GM12878 (cell line): ENCODE measurements at regions not wholly inside any gene's neighbourhood (a gene's known extent, or its start where the extent isn't known, plus 50 kb on each side); places are given as distances from the start of the nearest gene placed in this dataset.

Experiments
- CTCF ChIP-seq, 3 experiments: IDR thresholded peaks in 2 of 3; conservative IDR thresholded peaks in 1 of 3; 2 replicates each; pipeline ENCODE4 v1.5.1; 2011; ENCODE audit warnings: low read depth in 3 of 3, low read length in 3 of 3, mild to moderate bottlenecking in 3 of 3, control low read depth in 2 of 3, moderate library complexity in 2 of 3, inconsistent platforms in 1 of 3, mixed read lengths in 1 of 3; ENCODE audit not compliant: control insufficient read depth in 2 of 3, insufficient read depth in 1 of 3; ENCODE audit errors: extremely low read depth in 1 of 3
- JUND ChIP-seq: IDR thresholded peaks from 2 replicates; pipeline ENCODE4 v1.6.1; 2012; ENCODE audit warnings: low read depth, mild to moderate bottlenecking, low read length, improper control_type of control experiment, moderate library complexity
- NBN ChIP-seq: fragments of 450-650 bp; IDR thresholded peaks from 2 replicates; pipeline ENCODE4 v1.6.1; 2016
- RELA ChIP-seq: fragments of 450-650 bp; IDR thresholded peaks from 2 replicates; pipeline ENCODE4 v1.8.0; 2014; ENCODE audit warnings: borderline replicate concordance; ENCODE audit not compliant: partially characterized antibody

GRCh38 chr5:145189746-145190145, 645.4 kb downstream of the PRELID2 start:
- TF ChIP-seq JUND = no peak
- TF ChIP-seq RELA = no peak
- TF ChIP-seq CTCF (IDR thresholded peaks at IDR 0.05 in 2 of 3, conservative IDR thresholded peaks at IDR 0.05 in 1 of 3; ENCODE audit: control insufficient read depth in 2 of 3, extremely low read depth in 1 of 3, insufficient read depth in 1 of 3, low read depth in 3 of 3, low read length in 3 of 3) = no peak
- TF ChIP-seq NBN = no peak
